LNCaP clone FGC (cell line): ENCODE measurements at regions not wholly inside any gene's neighbourhood (a gene's known extent, or its start where the extent isn't known, plus 50 kb on each side); places are given as distances from the start of the nearest gene placed in this dataset.

Experiments used
- DNase-seq: peaks from one replicate; pipeline ENCODE4 v3.0.0-alpha.2; 2011; ENCODE audit warnings: low read depth
- H3K4me3 ChIP-seq: 2 replicates; pipeline ENCODE4 v1.5.1; 2011; ENCODE audit warnings: mild to moderate bottlenecking, low read depth, low read length, control low read depth
- CTCF ChIP-seq: IDR thresholded peaks from 2 replicates; pipeline ENCODE4 v1.5.1; 2012; ENCODE audit warnings: mild to moderate bottlenecking; ENCODE audit not compliant: control insufficient read depth, insufficient read depth; ENCODE audit errors: extremely low read depth

GRCh38 chr14:49173765-49174373 is 412.3 kb downstream of the RPS29 start:
- no peak overlapping the region for H3K4me3 ChIP-seq
- peak; percentile 93 for TF ChIP-seq CTCF
- DNase-seq = peak; percentile 57

GRCh38 chr14:49164074-49164473 is 422.1 kb downstream of the RPS29 start:
- H3K4me3 ChIP-seq = no peak overlapping the region
- no peak for TF ChIP-seq CTCF
- no peak for DNase-seq

GRCh38 chr14:49160983-49161382 is 425.2 kb downstream of the RPS29 start:
- no peak for TF ChIP-seq CTCF
- DNase-seq = no peak
- H3K4me3 ChIP-seq = no peak overlapping the region

GRCh38 chr14:49159081-49159480 is 427.1 kb downstream of the RPS29 start:
- DNase-seq = no peak
- H3K4me3 ChIP-seq = no peak overlapping the region
- TF ChIP-seq CTCF = no peak

GRCh38 chr14:49139593-49139992 is 446.6 kb downstream of the RPS29 start:
- no peak for DNase-seq
- no peak for TF ChIP-seq CTCF
- no peak overlapping the region for H3K4me3 ChIP-seq

GRCh38 chr14:49134940-49135339 is 451.2 kb downstream of the RPS29 start:
- no peak for DNase-seq
- no peak overlapping the region for H3K4me3 ChIP-seq
- TF ChIP-seq CTCF = peak; percentile 33

- no peak for TF ChIP-seq CTCF
- no peak for DNase-seq
- no peak overlapping the region for H3K4me3 ChIP-seq
Measured at GRCh38 chr14:49121246-49121645, 464.9 kb downstream of the RPS29 start.
